GM19238 (cell line): ENCODE measurements at regions not wholly inside any gene's neighbourhood (a gene's known extent, or its start where the extent isn't known, plus 50 kb on each side); places are given as distances from the start of the nearest gene placed in this dataset.
"Not testable (repeated sequence)": the region's sequence is repeated elsewhere in the genome, so short reads cannot be mapped to it uniquely, and the experiment has no call there.

ENCODE experiments used
- DNase-seq: peaks from one replicate; pipeline ENCODE4 v3.0.0; 2011; ENCODE audit warnings: low spot score; ENCODE audit not compliant: insufficient read length

- DNase-seq = no peak
Measured at GRCh38 chr12:76653342-76653741, 93.8 kb upstream of the OSBPL8 start.

GRCh38 chr12:76664731-76665130, 99.2 kb upstream of the ZDHHC17 start:
- DNase-seq = no peak

- no peak for DNase-seq
Measured at GRCh38 chr12:76666290-76666835, 97.6 kb upstream of the ZDHHC17 start.

- DNase-seq = no peak
Measured at GRCh38 chr12:76669981-76670380, 93.9 kb upstream of the ZDHHC17 start.

- DNase-seq = no peak
Measured at GRCh38 chr12:76670776-76671175, 93.1 kb upstream of the ZDHHC17 start.

- no peak for DNase-seq
Measured at GRCh38 chr12:76674669-76675315, 89.1 kb upstream of the ZDHHC17 start.

- DNase-seq = not testable (repeated sequence)
Measured at GRCh38 chr12:76676261-76676660, 87.7 kb upstream of the ZDHHC17 start.

- DNase-seq = no peak
Measured at GRCh38 chr12:76678992-76679391, 84.9 kb upstream of the ZDHHC17 start.

- DNase-seq = no peak
Measured at GRCh38 chr12:76679778-76680177, 84.1 kb upstream of the ZDHHC17 start.

- DNase-seq = no peak
Measured at GRCh38 chr12:76680940-76681339, 83.0 kb upstream of the ZDHHC17 start.

- DNase-seq = no peak
Measured at GRCh38 chr12:76685246-76685678, 78.7 kb upstream of the ZDHHC17 start.

- no peak for DNase-seq
Measured at GRCh38 chr12:76687981-76688380, 75.9 kb upstream of the ZDHHC17 start.

GRCh38 chr12:76688631-76689030, 75.3 kb upstream of the ZDHHC17 start:
- no peak for DNase-seq

- no peak for DNase-seq
Measured at GRCh38 chr12:76690921-76691700, 72.8 kb upstream of the ZDHHC17 start.

- no peak for DNase-seq
Measured at GRCh38 chr12:76692846-76693245, 71.1 kb upstream of the ZDHHC17 start.

- DNase-seq = no peak
Measured at GRCh38 chr12:76694369-76694768, 69.5 kb upstream of the ZDHHC17 start.

- no peak for DNase-seq
Measured at GRCh38 chr12:76696186-76696585, 67.7 kb upstream of the ZDHHC17 start.

- no peak for DNase-seq
Measured at GRCh38 chr12:76697849-76698248, 66.1 kb upstream of the ZDHHC17 start.

- no peak for DNase-seq
Measured at GRCh38 chr12:76698316-76698715, 65.6 kb upstream of the ZDHHC17 start.

GRCh38 chr12:76698966-76699365, 64.9 kb upstream of the ZDHHC17 start:
- DNase-seq = no peak

- DNase-seq = no peak
Measured at GRCh38 chr12:76701690-76702089, 62.2 kb upstream of the ZDHHC17 start.

GRCh38 chr12:76702946-76703345, 61.0 kb upstream of the ZDHHC17 start:
- DNase-seq = no peak

- DNase-seq = no peak
Measured at GRCh38 chr12:76704693-76705092, 59.2 kb upstream of the ZDHHC17 start.
